Mesenteric fat pad (tissue), 1 donor: ENCODE measurements at regions not wholly inside any gene's neighbourhood (a gene's known extent, or its start where the extent isn't known, plus 50 kb on each side); places are given as distances from the start of the nearest gene placed in this dataset.

ENCODE experiments used
- DNase-seq: peaks from one replicate; pipeline ENCODE4 v3.0.0-alpha.2; 2020; ENCODE audit warnings: low spot score
- donor health status: DM: yes; HTN: yes; CAD: no.

GRCh38 chr3:127405791-127406190, 117.9 kb upstream of the PRR20G start:
- peak; percentile 57 for DNase-seq

DNA sequence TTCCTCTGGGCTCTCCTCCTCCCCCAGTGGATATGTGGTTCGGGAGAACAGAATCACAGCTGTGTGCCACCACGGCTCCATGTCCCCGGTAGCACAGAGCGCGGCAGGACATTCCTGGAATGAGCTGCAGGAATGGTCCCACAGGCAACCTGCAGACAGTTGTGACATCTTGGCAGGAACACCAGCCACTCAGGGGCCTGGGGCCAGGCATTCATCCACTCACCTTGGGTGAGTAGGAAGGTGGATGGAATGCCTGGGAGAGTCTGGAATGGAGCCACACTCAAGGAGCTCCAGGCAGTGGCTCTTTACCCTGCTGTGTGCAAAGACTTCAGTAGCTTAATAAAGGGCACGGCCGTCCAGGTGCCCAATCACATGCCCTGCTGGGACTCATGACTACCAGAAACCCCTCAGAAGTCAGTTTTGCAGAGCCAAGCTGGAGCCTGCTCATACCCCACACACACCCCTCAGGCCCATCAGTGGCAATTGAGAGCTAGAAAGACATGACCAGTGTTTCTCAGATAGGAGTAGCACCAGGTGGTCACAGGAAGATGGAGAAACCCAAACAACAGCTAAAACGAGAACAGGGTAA, 117.3 kb upstream of the PRR20G start:
- peak; percentile 35 for DNase-seq

DNA sequence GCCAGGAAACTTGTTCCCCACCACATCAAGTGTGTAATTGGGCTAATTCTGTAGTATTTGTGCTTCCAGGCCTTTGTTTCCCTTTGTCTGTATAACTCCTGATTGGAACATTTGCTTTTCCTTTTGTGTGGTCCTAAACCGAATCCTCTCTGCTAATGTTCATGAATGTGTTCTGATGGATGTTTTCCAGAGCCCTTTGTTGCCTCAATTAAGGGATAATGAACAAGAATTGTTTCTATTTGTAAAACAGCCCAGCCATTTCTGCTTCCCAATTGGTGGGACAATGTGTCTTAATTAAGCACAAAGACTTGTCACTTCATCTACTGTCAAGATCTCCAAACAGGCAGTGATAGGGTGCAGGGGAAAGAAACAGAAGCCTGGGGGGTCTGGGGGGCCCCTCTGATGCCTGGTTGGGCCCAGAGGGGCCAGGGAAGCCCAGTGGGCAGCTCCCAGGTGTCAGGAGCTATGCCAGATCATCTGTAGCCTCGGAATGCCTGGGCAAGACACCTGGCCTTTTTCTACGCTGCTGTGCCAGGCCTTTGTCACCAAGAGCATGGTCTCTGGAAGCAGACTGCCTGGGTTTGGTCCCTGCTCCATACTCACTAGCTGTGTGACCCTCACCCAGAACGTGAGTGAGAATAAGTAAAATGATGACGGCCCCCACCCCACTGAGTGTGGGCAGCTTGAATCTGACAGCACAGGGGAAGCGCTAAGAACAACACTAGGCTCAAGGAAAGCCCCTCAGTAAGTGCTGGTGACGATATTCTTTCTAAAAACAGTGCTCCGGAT, 116.6 kb upstream of the PRR20G start:
- peak; percentile 35 for DNase-seq

- DNase-seq = no peak
Measured at GRCh38 chr3:127403795-127404194, 115.9 kb upstream of the PRR20G start.

DNA sequence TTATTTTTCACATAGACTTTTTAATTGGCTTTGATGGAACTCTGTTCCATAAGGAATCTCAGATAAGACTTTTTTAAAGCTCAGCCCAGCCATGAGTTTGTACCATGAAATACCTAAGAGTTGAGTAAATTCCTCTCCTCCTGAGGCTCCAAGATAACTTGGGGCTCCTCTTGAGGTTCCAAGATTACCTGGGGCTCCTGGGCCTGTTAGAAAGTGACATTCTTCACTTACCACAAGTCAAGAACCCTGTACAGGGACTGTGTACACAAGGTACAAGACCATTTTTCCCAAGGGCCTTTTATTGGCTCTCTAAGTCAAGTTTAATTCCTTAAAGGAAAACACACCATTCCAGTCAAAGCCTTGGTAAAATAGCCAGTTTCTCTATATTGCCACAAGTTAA, 111.3 kb upstream of the PRR20G start:
- DNase-seq = no peak

DNA sequence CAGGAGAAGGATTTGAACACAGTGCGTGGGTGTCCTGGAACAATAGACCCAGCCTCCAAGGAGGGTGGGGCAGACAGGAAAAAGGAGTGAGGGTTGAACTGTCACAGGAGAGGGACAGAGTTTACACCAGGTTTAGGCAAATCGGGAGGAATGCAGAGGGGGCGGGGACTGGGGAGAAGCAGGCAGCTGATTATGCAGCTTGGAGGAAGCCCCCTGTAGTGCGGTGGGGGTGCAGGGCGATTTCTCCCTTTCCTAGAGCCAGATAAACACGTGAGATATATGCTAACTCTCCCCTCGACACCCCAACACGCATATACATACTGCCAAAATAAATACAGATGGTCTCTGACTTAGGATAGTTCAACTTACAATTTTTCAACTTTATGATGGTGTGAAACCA, 108.6 kb upstream of the PRR20G start:
- peak; percentile 47 for DNase-seq

DNA sequence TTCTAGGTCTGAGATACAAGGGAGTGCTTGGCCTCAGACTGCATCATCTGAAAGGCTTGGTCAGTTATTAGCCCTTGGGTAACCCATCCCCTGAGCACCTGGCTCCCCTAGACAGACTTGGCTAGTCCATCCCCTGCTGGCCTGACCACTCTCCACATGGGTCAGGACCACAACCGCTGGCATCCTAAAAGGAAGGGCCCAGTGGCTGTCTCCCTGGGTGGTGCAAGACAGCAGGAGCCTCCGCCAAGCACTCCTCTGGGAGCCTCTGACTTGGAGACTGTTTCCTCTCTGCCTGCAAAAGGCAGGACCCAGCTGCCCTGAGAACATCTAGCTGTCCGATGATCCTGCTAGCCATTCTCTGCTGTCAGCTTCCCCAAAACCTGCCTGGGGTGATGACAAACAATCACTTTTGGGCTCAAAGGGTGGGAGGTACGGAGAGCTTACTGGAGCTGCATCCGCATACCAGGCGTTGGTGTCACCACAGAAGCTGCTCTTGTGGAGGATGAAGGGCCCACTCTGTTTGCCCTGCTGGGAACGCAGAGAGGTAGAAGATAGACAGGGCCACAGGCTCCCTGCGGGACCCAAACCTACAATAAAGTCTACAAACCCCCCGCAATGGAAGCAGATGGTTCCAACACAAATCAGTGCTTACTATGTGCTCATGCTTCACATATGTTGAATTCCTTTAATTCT, 108.0 kb upstream of the PRR20G start:
- DNase-seq = peak; percentile 69

DNA sequence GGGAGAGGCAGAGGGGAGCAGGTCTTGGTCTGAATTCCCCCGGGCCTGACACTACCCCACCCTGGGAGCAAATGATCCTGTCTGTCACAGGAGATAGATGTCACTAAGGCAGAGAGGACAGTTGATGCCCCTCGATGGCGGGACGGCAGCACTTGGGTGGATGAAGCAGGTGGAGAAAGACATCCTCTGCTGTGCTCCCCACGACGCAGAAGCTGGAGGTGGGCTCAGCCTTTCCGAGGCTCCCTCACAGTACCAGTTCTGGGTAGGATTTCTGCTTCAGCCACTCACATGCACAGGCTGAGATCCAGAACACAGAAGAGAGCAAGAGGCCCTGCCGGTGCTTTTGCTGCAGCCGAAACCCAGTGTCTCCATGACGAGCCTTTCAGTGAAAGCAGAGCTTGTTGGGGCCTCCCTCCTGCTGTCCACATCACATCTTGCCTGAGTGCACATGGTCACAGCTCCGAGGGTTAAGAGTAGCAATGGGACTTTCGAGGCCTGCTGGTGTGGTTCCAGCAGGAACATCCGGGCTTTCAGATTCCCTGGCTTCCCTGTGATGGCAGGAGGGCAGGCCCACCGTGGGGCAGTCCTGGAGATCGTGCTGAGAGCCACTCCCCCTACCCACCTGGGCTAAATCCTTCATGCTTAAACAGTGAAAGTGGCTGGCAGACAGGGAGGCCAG, 107.3 kb upstream of the PRR20G start:
- peak; percentile 71 for DNase-seq

DNA sequence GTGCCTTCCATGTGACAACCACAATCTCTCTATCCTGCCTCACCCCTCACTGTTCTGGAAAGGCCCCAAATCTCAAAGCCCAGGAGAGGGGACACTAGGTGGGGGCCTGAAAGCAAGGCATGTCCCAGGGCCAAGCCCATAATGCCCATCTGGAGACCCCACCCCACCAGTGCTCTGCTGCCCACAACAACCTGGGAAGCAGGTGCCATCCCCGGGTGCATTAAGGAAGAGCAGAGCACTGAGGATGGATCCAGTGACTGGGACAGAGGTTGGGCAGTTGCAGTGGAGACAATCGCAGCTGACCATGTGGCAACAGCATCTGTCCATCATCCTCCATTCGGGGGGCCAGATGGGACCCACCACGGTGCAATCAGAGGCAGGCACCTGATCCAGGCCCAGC, 106.2 kb upstream of the PRR20G start:
- peak; percentile 72 for DNase-seq

DNA sequence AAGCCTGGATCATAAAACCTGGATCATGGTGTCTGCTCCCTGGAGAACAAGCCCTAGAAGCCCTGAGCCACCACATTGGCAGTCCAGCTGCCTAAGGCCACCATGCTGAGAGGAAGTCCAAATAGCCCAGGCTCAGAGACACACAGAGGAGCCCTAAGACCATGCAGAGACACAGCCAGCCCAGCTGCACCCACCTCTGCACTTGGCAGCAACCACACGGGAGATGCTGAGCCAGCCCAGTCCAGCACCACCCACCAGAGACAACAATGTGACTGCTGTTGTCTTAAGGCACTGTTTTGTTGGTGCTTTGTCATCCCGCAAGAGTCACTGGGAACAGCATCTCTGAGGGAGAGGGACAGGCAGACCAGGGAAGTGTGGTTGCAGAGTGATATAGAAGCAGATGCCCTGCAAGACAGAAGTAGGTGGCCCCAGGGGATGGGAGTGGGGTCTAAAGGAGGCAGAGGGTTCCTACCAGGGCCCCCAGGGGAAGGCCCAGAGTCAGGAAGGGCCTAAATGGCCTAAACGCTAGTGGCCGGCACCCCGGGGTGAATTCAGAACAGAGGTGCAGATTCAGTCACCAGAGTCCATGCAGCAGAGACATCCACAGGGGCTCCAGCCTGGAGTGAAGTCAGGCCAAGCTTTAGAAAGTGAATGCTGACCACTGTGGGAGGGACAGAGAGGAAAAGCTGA, 105.4 kb upstream of the PRR20G start:
- DNase-seq = peak; percentile 65

- peak; percentile 84 for DNase-seq
Measured at GRCh38 chr3:127392156-127392490, 104.3 kb upstream of the PRR20G start.

GRCh38 chr3:127391436-127392155, 103.8 kb upstream of the PRR20G start:
- DNase-seq = peak; percentile 68

DNA sequence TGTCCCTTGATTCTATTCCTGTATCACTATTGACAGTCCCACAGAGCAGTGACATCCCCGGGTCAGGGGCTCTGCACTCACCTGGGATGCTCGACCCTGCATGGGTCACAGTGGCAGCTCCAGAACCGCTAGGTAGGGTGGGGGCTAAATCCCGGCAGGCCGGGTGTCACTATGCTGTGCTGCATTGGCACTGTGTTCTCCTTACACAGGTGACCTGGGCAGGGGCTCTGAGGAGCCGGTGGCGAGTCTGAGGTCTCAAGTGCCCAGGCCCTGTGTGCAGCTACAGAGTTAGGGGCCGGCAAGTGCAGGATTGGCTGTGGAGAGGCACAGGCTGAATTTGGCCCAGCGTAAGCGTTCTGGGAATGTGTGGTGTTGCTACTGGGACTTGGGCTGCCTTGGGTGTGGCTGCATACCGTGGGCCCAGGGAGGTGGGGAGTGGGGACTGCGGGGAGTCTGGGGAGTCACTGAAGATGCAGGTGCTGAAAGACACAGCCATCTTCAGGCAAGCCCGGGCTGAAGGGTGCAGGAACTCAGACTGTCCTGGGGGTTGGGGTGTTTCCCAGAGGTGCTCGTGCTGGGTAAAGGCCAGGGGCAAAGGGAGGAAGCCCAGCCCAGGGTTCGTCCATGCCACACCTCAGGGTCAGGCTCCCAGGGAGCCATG, 102.6 kb upstream of the PRR20G start:
- DNase-seq = peak; percentile 85

GRCh38 chr3:127389913-127390312, 102.1 kb upstream of the PRR20G start:
- DNase-seq = peak; percentile 67

DNA sequence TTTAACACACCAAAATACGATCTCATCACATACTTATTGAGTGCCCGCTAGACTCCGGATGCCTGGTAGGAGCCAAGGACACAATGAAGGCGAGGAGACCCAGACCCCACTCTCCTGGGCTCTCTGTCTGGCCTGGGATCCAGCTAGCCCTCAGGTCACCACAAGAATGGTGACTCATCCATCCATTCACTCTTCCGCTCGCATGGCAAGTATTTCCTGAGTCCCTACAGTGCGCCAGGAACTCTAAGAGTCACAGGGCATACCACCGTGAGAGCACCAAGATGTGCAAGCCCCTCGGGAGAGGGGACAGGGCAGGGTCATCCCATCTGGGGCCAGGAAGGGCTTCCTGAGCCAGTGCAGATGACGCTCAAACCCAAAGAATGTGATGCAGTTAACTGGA, 101.6 kb upstream of the PRR20G start:
- no peak for DNase-seq

DNA sequence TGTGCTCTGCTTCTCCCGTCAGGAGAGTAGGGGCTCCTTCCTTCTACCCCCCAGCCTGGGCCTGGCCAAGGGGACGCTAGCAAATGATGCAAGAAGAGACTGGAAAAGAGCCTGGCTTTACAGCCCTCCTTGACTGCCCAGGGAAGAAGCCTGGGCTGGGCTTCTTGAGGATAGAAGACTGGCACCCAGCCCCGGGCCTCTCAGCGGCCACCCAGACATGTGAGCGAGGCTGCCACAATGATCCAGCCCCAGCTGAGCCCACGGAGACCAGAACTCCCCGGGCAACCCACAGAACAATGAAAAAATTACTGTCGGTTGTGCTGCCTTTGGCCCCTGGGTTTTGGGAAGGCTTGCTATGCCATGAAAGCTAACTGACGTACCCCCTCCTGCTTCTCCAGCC, 100.6 kb upstream of the PRR20G start:
- DNase-seq = peak; percentile 37

GRCh38 chr3:127387556-127388153, 99.8 kb upstream of the PRR20G start:
- peak; percentile 81 for DNase-seq

- peak; percentile 20 for DNase-seq
Measured at GRCh38 chr3:127387119-127387518, 99.3 kb upstream of the PRR20G start.

GRCh38 chr3:127386490-127386889, 98.6 kb upstream of the PRR20G start:
- DNase-seq = no peak

- DNase-seq = peak; percentile 37
Measured at GRCh38 chr3:127385540-127385870, 97.7 kb upstream of the PRR20G start.
